ENCODE measurements at regions not wholly inside any gene's neighbourhood (a gene's known extent, or its start where the extent isn't known, plus 50 kb on each side); places are given as distances from the start of the nearest gene placed in this dataset.

DNA sequence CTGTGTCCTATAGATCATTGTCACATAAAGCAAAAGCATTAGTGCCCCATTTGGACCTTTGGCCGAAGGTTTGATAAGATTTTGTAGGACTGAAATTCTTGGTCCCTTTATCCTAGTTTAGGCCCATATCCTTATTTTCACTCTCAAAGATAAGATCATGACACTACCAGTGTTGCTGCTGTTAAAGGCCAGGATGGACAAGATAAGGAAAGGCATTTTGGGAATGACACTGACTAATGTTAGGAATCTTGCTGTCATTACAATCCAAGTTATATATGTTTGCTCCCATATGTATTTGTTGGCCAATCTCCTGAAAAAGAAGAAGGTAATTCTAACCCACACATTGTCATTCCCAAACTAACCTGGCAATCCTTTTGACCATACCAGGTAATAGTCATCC, 101.3 kb upstream of the VAMP7 start:
- no peak for DNase-seq (ENCODE audit: low read depth in 2 of 2)
- Histone ChIP-seq H3K9ac (ENCODE audit: insufficient read depth, low read length) (no peak overlapping the region), H3K27me3 (ENCODE audit: control insufficient read depth, insufficient read depth, low read length) (no peaks in the 10 kb centered on the region), H3K4me3 (replicated peaks in 1 of 4; ENCODE audit: control extremely low read depth in 1 of 4, insufficient read depth in 1 of 4, low read depth in 3 of 4, low read length in 4 of 4) (no peak overlapping the region), H3K27ac (ENCODE audit: insufficient read depth, low read length) (no peak overlapping the region), H3K4me1 (ENCODE audit: control insufficient read depth, extremely low read depth, insufficient read depth, low read length) (no peaks in the 10 kb centered on the region), H4K20me1 (ENCODE audit: control insufficient read depth, extremely low read depth, insufficient read depth, low read length) (no peaks in the 10 kb centered on the region), H2AFZ (ENCODE audit: low read length) (no peak overlapping the region), H3K9me3 (ENCODE audit: control insufficient read depth, insufficient read depth, low read depth, low read length) (no peaks in the 10 kb centered on the region), H3K4me2 (ENCODE audit: extremely low read depth, insufficient read depth, low read length) (no peak overlapping the region), H3K36me3 (ENCODE audit: control insufficient read depth, insufficient read depth, low read length) (no peaks in the 10 kb centered on the region), H3K79me2 (ENCODE audit: control insufficient read depth, insufficient read depth, low read length) (no peaks in the 10 kb centered on the region)
- TF ChIP-seq, protein P1, sequence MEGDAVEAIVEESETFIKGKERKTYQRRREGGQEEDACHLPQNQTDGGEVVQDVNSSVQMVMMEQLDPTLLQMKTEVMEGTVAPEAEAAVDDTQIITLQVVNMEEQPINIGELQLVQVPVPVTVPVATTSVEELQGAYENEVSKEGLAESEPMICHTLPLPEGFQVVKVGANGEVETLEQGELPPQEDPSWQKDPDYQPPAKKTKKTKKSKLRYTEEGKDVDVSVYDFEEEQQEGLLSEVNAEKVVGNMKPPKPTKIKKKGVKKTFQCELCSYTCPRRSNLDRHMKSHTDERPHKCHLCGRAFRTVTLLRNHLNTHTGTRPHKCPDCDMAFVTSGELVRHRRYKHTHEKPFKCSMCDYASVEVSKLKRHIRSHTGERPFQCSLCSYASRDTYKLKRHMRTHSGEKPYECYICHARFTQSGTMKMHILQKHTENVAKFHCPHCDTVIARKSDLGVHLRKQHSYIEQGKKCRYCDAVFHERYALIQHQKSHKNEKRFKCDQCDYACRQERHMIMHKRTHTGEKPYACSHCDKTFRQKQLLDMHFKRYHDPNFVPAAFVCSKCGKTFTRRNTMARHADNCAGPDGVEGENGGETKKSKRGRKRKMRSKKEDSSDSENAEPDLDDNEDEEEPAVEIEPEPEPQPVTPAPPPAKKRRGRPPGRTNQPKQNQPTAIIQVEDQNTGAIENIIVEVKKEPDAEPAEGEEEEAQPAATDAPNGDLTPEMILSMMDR (conservative IDR thresholded peaks at IDR 0.05 in 1 of 2, IDR thresholded peaks at IDR 0.05 in 1 of 2; ENCODE audit: low read depth in 1 of 2, low read length in 2 of 2): no peak
- TF ChIP-seq EZH2 (IDR thresholded peaks at IDR 0.05; ENCODE audit: low read length, missing control alignments): no peak

DNA sequence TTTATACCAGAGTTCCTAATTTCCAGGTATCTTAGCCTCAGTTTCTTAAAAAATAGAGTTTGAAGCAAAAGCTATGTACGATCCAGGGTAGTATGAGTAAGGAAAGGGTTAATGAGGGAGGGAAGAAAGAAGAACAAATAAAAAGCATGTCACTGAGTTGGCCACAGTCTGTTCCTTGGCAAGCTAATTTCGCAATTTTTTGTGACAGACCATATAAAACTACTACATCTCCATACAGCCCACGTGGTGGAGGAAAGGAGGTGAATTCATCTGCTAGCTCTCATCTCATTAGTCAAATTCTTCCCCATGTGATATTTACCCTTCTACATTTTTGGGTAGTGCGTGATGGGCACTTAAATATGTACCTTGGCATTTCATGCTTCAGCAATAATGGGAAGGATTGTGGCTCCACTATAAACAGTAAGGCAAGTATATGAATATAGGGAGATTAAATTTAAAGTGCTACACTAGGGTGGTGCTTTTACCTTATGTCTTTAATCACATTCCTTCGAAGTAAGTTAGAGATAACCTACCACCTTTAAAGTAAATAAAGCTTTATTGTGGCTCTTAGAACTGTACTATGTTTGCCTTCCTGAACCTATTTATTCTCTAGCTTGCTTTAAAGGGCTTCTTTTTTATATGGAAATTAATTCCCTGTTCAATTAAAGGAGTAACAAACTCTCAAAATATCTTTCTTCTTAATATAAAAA, 102.1 kb upstream of the VAMP7 start:
- H3K36me3 ChIP-seq (ENCODE audit: control insufficient read depth, insufficient read depth, low read length): no peaks in the 10 kb centered on the region
- H4K20me1 ChIP-seq (ENCODE audit: control insufficient read depth, extremely low read depth, insufficient read depth, low read length): no peaks in the 10 kb centered on the region
- H3K27ac ChIP-seq (ENCODE audit: insufficient read depth, low read length): no peak overlapping the region
- H3K4me1 ChIP-seq (ENCODE audit: control insufficient read depth, extremely low read depth, insufficient read depth, low read length): no peaks in the 10 kb centered on the region
- H3K9me3 ChIP-seq (ENCODE audit: control insufficient read depth, insufficient read depth, low read depth, low read length): no peaks in the 10 kb centered on the region
- TF ChIP-seq EZH2 (IDR thresholded peaks at IDR 0.05; ENCODE audit: low read length, missing control alignments): no peak
- TF ChIP-seq, protein P1 (conservative IDR thresholded peaks at IDR 0.05 in 1 of 2, IDR thresholded peaks at IDR 0.05 in 1 of 2; ENCODE audit: low read depth in 1 of 2, low read length in 2 of 2): no peak
- no peak overlapping the region for H3K4me3 ChIP-seq (replicated peaks in 1 of 4; ENCODE audit: control extremely low read depth in 1 of 4, insufficient read depth in 1 of 4, low read depth in 3 of 4, low read length in 4 of 4)
- H3K4me2 ChIP-seq (ENCODE audit: extremely low read depth, insufficient read depth, low read length): no peak overlapping the region
- no peaks in the 10 kb centered on the region for H3K27me3 ChIP-seq (ENCODE audit: control insufficient read depth, insufficient read depth, low read length)
- no peak for DNase-seq (ENCODE audit: low read depth in 2 of 2)
- H2AFZ ChIP-seq (ENCODE audit: low read length): no peak overlapping the region
- H3K79me2 ChIP-seq (ENCODE audit: control insufficient read depth, insufficient read depth, low read length): no peaks in the 10 kb centered on the region
- no peak overlapping the region for H3K9ac ChIP-seq (ENCODE audit: insufficient read depth, low read length)

GRCh38 chrX:155774387-155774786, 106.8 kb upstream of the VAMP7 start:
- no peaks in the 10 kb centered on the region for H3K79me2 ChIP-seq (ENCODE audit: control insufficient read depth, insufficient read depth, low read length)
- H2AFZ ChIP-seq (ENCODE audit: low read length): no peak overlapping the region
- no peak overlapping the region for H3K4me3 ChIP-seq (replicated peaks in 1 of 4; ENCODE audit: control extremely low read depth in 1 of 4, insufficient read depth in 1 of 4, low read depth in 3 of 4, low read length in 4 of 4)
- no peaks in the 10 kb centered on the region for H3K27me3 ChIP-seq (ENCODE audit: control insufficient read depth, insufficient read depth, low read length)
- no peak for TF ChIP-seq EZH2 (IDR thresholded peaks at IDR 0.05; ENCODE audit: low read length, missing control alignments)
- TF ChIP-seq, protein P1 (conservative IDR thresholded peaks at IDR 0.05 in 1 of 2, IDR thresholded peaks at IDR 0.05 in 1 of 2; ENCODE audit: low read depth in 1 of 2, low read length in 2 of 2): no peak
- H4K20me1 ChIP-seq (ENCODE audit: control insufficient read depth, extremely low read depth, insufficient read depth, low read length): no peaks in the 10 kb centered on the region
- H3K4me1 ChIP-seq (ENCODE audit: control insufficient read depth, extremely low read depth, insufficient read depth, low read length): no peaks in the 10 kb centered on the region
- no peak overlapping the region for H3K27ac ChIP-seq (ENCODE audit: insufficient read depth, low read length)
- H3K9me3 ChIP-seq (ENCODE audit: control insufficient read depth, insufficient read depth, low read depth, low read length): no peaks in the 10 kb centered on the region
- DNase-seq (ENCODE audit: low read depth in 2 of 2): no peak
- no peak overlapping the region for H3K4me2 ChIP-seq (ENCODE audit: extremely low read depth, insufficient read depth, low read length)
- no peaks in the 10 kb centered on the region for H3K36me3 ChIP-seq (ENCODE audit: control insufficient read depth, insufficient read depth, low read length)
- no peak overlapping the region for H3K9ac ChIP-seq (ENCODE audit: insufficient read depth, low read length)

All from fibroblast of lung (primary cell).